ENCODE measurements at regions not wholly inside any gene's neighbourhood (a gene's known extent, or its start where the extent isn't known, plus 50 kb on each side); places are given as distances from the start of the nearest gene placed in this dataset.

- no peak for DNase-seq
Observed at GRCh38 chr2:120884472-120885290, 149.0 kb downstream of the GLI2 start.

GRCh38 chr2:120885321-120885720, 149.7 kb downstream of the GLI2 start:
- no peak for DNase-seq

GRCh38 chr2:120885749-120886148, 150.1 kb downstream of the GLI2 start:
- DNase-seq = no peak

GRCh38 chr2:120886534-120887319, 151.1 kb downstream of the GLI2 start:
- no peak for DNase-seq

GRCh38 chr2:120887320-120887697, 151.6 kb downstream of the GLI2 start:
- no peak for DNase-seq

- no peak for DNase-seq
Observed at GRCh38 chr2:120887741-120888231, 152.1 kb downstream of the GLI2 start.

- DNase-seq = no peak
Observed at GRCh38 chr2:120888851-120889250, 153.2 kb downstream of the GLI2 start.

GRCh38 chr2:120889936-120890335, 154.3 kb downstream of the GLI2 start:
- DNase-seq = no peak

GRCh38 chr2:120890566-120891360, 155.1 kb downstream of the GLI2 start:
- DNase-seq = no peak

GRCh38 chr2:120892271-120892966, 156.8 kb downstream of the GLI2 start:
- no peak for DNase-seq

GRCh38 chr2:120892967-120893667, 157.4 kb downstream of the GLI2 start:
- DNase-seq = no peak

GRCh38 chr2:120893811-120894584, 158.3 kb downstream of the GLI2 start:
- no peak for DNase-seq

GRCh38 chr2:120894966-120895365, 159.3 kb downstream of the GLI2 start:
- no peak for DNase-seq

GRCh38 chr2:120896126-120896525, 160.5 kb downstream of the GLI2 start:
- DNase-seq = no peak

- no peak for DNase-seq
Observed at GRCh38 chr2:120896901-120897300, 161.2 kb downstream of the GLI2 start.

GRCh38 chr2:120897399-120897798, 161.7 kb downstream of the GLI2 start:
- no peak for DNase-seq

GRCh38 chr2:120898496-120898895, 162.8 kb downstream of the GLI2 start:
- DNase-seq = no peak

GRCh38 chr2:120898961-120899750, 163.5 kb downstream of the GLI2 start:
- DNase-seq = no peak

GRCh38 chr2:120899771-120900170, 164.1 kb downstream of the GLI2 start:
- DNase-seq = no peak

GRCh38 chr2:120901201-120901600, 165.5 kb downstream of the GLI2 start:
- DNase-seq = peak in 1 of 2 experiments; percentile 10

Measured in NCI-H446 (cell line).